IMR-90 (cell line): ENCODE measurements at regions not wholly inside any gene's neighbourhood (a gene's known extent, or its start where the extent isn't known, plus 50 kb on each side); places are given as distances from the start of the nearest gene placed in this dataset.
A peak's percentile ranks its signal among the peaks of the same experiment; 100 is the strongest.

ENCODE experiments used
- ATAC-seq: fragments of 200-7000 bp; cut with Tn5 transposase; 2 replicates; pipeline ENCODE4 v1.9.1; 2020; ENCODE audit warnings: low read depth, mild to moderate bottlenecking, moderate library complexity
- BruUV-seq: library from RNA; stranded (reverse); fragments of 400-500 nt; replicated peaks from 2 replicates; lab custom pipeline; 2021; lab: Mats Ljungman, UMichigan
- CTCF ChIA-PET: fragments of 300-600 bp; formaldehyde crosslinking; extraction: SDS; loops from one replicate; lab custom pipeline; 2021; ENCODE audit warnings: antibody characterized with exemption; lab: Yijun Ruan, JAX
- POLR2A ChIA-PET: fragments of 300-600 bp; sonication (Branson Sonifier 250); formaldehyde crosslinking; loops from one replicate; lab custom pipeline; 2022; ENCODE audit warnings: antibody characterized with exemption; ENCODE audit not compliant: unreplicated experiment; lab: Charles Lee
- DNase-seq: peaks from one replicate; pipeline ENCODE4 v3.0.0; 2013
- H2AFZ ChIP-seq: replicated peaks from 2 replicates; pipeline ENCODE3; 2013; ENCODE audit warnings: low read length, mild to moderate bottlenecking; ENCODE audit not compliant: poor library complexity
- H2AK5ac ChIP-seq: 2 replicates; pipeline ENCODE4 v1.6.1; 2013; ENCODE audit warnings: low read depth, low read length, inconsistent platforms
- H2AK9ac ChIP-seq: replicated peaks from 2 replicates; pipeline ENCODE3; 2013; ENCODE audit warnings: mild to moderate bottlenecking, low read depth, low read length, moderate library complexity; ENCODE audit not compliant: poor library complexity
- H2BK120ac ChIP-seq: 2 replicates; pipeline ENCODE4 v1.6.1; 2013; ENCODE audit warnings: low read depth, low read length, inconsistent platforms
- H2BK15ac ChIP-seq: 3 replicates; pipeline ENCODE4 v1.6.1; 2013; ENCODE audit warnings: low read depth, low read length, inconsistent platforms
- H2BK20ac ChIP-seq: 2 replicates; pipeline ENCODE4 v1.6.1; 2013; ENCODE audit warnings: low read depth, mild to moderate bottlenecking, inconsistent platforms, low read length, moderate library complexity
- H2BK5ac ChIP-seq: 2 replicates; pipeline ENCODE4 v1.6.1; 2013; ENCODE audit warnings: mild to moderate bottlenecking, low read depth, low read length, inconsistent platforms; ENCODE audit not compliant: poor library complexity, severe bottlenecking
- H3K14ac ChIP-seq: replicated peaks from 2 replicates; pipeline ENCODE4 v1.6.1; 2013; ENCODE audit warnings: low read depth, low read length, inconsistent platforms
- H3K18ac ChIP-seq: 2 replicates; pipeline ENCODE4 v1.6.1; 2013; ENCODE audit warnings: low read depth, low read length, control low read depth
- H3K23ac ChIP-seq: 2 replicates; pipeline ENCODE4 v1.6.1; 2013; ENCODE audit warnings: low read depth, low read length, inconsistent platforms
- H3K27ac ChIP-seq: 2 replicates; pipeline ENCODE4 v1.5.1; 2013; ENCODE audit warnings: mild to moderate bottlenecking, control low read depth, low read length; ENCODE audit not compliant: insufficient read depth
- H3K27me3 ChIP-seq: 2 replicates; pipeline ENCODE4 v1.6.1; 2013; ENCODE audit warnings: low read length; ENCODE audit not compliant: control insufficient read depth, insufficient read depth
- H3K36me3 ChIP-seq: 2 replicates; pipeline ENCODE4 v1.6.1; 2013; ENCODE audit warnings: low read length, mixed read lengths; ENCODE audit not compliant: control insufficient read depth, insufficient read depth
- H3K4ac ChIP-seq: 2 replicates; pipeline ENCODE4 v1.6.1; 2013; ENCODE audit warnings: low read depth, low read length, inconsistent platforms
- H3K4me1 ChIP-seq: 2 replicates; pipeline ENCODE4 v1.6.1; 2013; ENCODE audit warnings: low read length, mixed read lengths; ENCODE audit not compliant: control insufficient read depth, insufficient read depth
- H3K4me2 ChIP-seq: 2 replicates; pipeline ENCODE4 v1.6.1; 2013; ENCODE audit warnings: low read depth, mild to moderate bottlenecking, control low read depth, low read length, moderate library complexity
- H3K4me3 ChIP-seq: 2 replicates; pipeline ENCODE4 v1.5.1; 2013; ENCODE audit warnings: low read depth, mild to moderate bottlenecking, control low read depth, low read length, moderate library complexity; ENCODE audit not compliant: insufficient read depth
- H3K56ac ChIP-seq: 2 replicates; pipeline ENCODE4 v1.6.1; 2013; ENCODE audit warnings: low read length, inconsistent platforms; ENCODE audit not compliant: insufficient read depth; ENCODE audit errors: extremely low read depth
- H3K79me1 ChIP-seq, 2 experiments: 2 replicates each; pipeline ENCODE4 v1.6.1; 2013; ENCODE audit warnings: low read length in 2 of 2, inconsistent platforms in 1 of 2, low read depth in 1 of 2
- H3K9ac ChIP-seq: 2 replicates; pipeline ENCODE4 v1.6.1; 2013; ENCODE audit warnings: low read depth, low read length, control low read depth
- H3K9me1 ChIP-seq: 2 replicates; pipeline ENCODE4 v1.6.1; 2013; ENCODE audit warnings: low read length, inconsistent platforms; ENCODE audit not compliant: insufficient read depth
- H3K9me3 ChIP-seq: 2 replicates; pipeline ENCODE4 v1.6.1; 2013; ENCODE audit warnings: low read length; ENCODE audit not compliant: control insufficient read depth, insufficient read depth
- H4K20me1 ChIP-seq: 2 replicates; pipeline ENCODE4 v1.6.1; 2013; ENCODE audit warnings: low read length, inconsistent platforms; ENCODE audit not compliant: insufficient read depth
- H4K5ac ChIP-seq: 2 replicates; pipeline ENCODE4 v1.6.1; 2013; ENCODE audit warnings: mild to moderate bottlenecking, low read depth, low read length, control low read depth
- H4K8ac ChIP-seq, 2 experiments: 2 replicates each; pipeline ENCODE4 v1.6.1; 2013; ENCODE audit warnings: low read depth in 2 of 2, low read length in 2 of 2, control low read depth in 1 of 2, inconsistent platforms in 1 of 2
- H4K91ac ChIP-seq: 2 replicates; pipeline ENCODE4 v1.6.1; 2013; ENCODE audit warnings: low read depth, low read length, inconsistent platforms; ENCODE audit not compliant: insufficient read depth
- CEBPB ChIP-seq: IDR thresholded peaks from 2 replicates; pipeline ENCODE4 v1.6.1; 2012; ENCODE audit warnings: low read depth, low read length, improper control_type of control experiment
- CHD1 ChIP-seq: IDR thresholded peaks from 2 replicates; pipeline ENCODE4 v1.6.1; 2012; ENCODE audit warnings: low read depth, low read length, improper control_type of control experiment
- CTCF ChIP-seq: conservative IDR thresholded peaks from 2 replicates; pipeline ENCODE4 v1.5.1; 2012; ENCODE audit warnings: mild to moderate bottlenecking, low read depth, low read length, improper control_type of control experiment
- ELK1 ChIP-seq: fragments of 150-350 bp; IDR thresholded peaks from 2 replicates; pipeline ENCODE4 v1.6.1; 2016; ENCODE audit warnings: low read depth, mild to moderate bottlenecking, low read length, moderate library complexity, borderline replicate concordance
- FOS ChIP-seq: fragments of 150-350 bp; IDR thresholded peaks from 2 replicates; pipeline ENCODE4 v1.6.1; 2016; ENCODE audit warnings: low read depth, low read length
- MAFK ChIP-seq: IDR thresholded peaks from 2 replicates; pipeline ENCODE4 v1.6.1; 2012; ENCODE audit warnings: low read depth, low read length, improper control_type of control experiment
- MAZ ChIP-seq: IDR thresholded peaks from 2 replicates; pipeline ENCODE4 v1.6.1; 2012; ENCODE audit warnings: low read depth, mild to moderate bottlenecking, low read length, improper control_type of control experiment, moderate library complexity, borderline replicate concordance
- MXI1 ChIP-seq: IDR thresholded peaks from 2 replicates; pipeline ENCODE4 v1.6.1; 2012; ENCODE audit warnings: low read depth, mild to moderate bottlenecking, low read length, moderate library complexity, borderline replicate concordance
- NFE2L2 ChIP-seq: fragments of 150-350 bp; IDR thresholded peaks from 2 replicates; pipeline ENCODE4 v1.6.1; 2016; ENCODE audit warnings: low read depth, mild to moderate bottlenecking, low read length
- POLR2A ChIP-seq: IDR thresholded peaks from 2 replicates; pipeline ENCODE4 v1.6.1; 2012; ENCODE audit warnings: mild to moderate bottlenecking, low read depth, low read length
- RAD21 ChIP-seq: IDR thresholded peaks from 2 replicates; pipeline ENCODE4 v1.6.1; 2012; ENCODE audit warnings: low read length, improper control_type of control experiment
- RCOR1 ChIP-seq: IDR thresholded peaks from 2 replicates; pipeline ENCODE4 v1.6.1; 2012; ENCODE audit warnings: mild to moderate bottlenecking, low read length, improper control_type of control experiment; ENCODE audit not compliant: insufficient replicate concordance
- RFX5 ChIP-seq: IDR thresholded peaks from 2 replicates; pipeline ENCODE4 v1.8.0; 2012; ENCODE audit warnings: low read depth, mild to moderate bottlenecking, low read length, moderate library complexity
- SMC3 ChIP-seq: fragments of 150-350 bp; IDR thresholded peaks from 2 replicates; pipeline ENCODE4 v1.6.1; 2016; ENCODE audit warnings: low read depth, mild to moderate bottlenecking, antibody characterized with exemption, low read length, moderate library complexity
- USF2 ChIP-seq: fragments of 150-350 bp; IDR thresholded peaks from 2 replicates; pipeline ENCODE4 v1.6.1; 2017; ENCODE audit warnings: mild to moderate bottlenecking, antibody characterized with exemption, low read length, low read depth
- WGBS, 2 experiments: methylation state at CpG; one replicate each; pipeline versions ENCODE4 v1.1.5 to v1.1.7; 2013; ENCODE audit warnings: missing lambda C conversion rate in 2 of 2; ENCODE audit not compliant: insufficient read length in 1 of 2; ENCODE audit errors: extremely low coverage in 2 of 2; 5-methylcytosine and 5-hydroxymethylcytosine counted together
- dilution Hi-C: fragments of 300-500 bp; cut with HindIII; formaldehyde crosslinking; loops from one replicate; pipeline ENCODE4 v1.14.3; 2018; ENCODE audit warnings: low sequenced_read_pairs; ENCODE audit not compliant: unreplicated experiment
- in situ Hi-C: fragments of 300-500 bp; cut with MboI; formaldehyde crosslinking; loops from 3 replicates; pipeline ENCODE4 v1.14.3; 2019; ENCODE audit warnings: low sequenced_read_pairs, inconsistent platforms, mixed read lengths
- intact Hi-C: fragments of 100-400 bp; cut with micrococcal nuclease; formaldehyde crosslinking; loops from 2 replicates; pipeline ENCODE4 v1.10.0; 2022

GRCh38 chr12:89848732-89849131, 140.1 kb upstream of the ATP2B1 start:
- Histone ChIP-seq H3K27ac (no peak overlapping the region), H4K8ac (no peak overlapping the region; a peak in 1 of 4 replicates), H3K27me3 (no peaks in the 10 kb centered on the region; the same call in 1 of the 2 replicates), H3K4me3 (no peak overlapping the region), H3K4me2 (no peak overlapping the region), H2BK120ac (no peak overlapping the region), H4K5ac (no peak overlapping the region), H3K9ac (no peak overlapping the region), H4K91ac (no peak overlapping the region), H3K4ac (no peak overlapping the region), H3K9me1 (no peaks in the 10 kb centered on the region; the same call in 1 of the 2 replicates), H3K23ac (no peak overlapping the region), H3K56ac (no peak overlapping the region), H3K18ac (no peak overlapping the region), H3K79me1 (no peaks in the 10 kb centered on the region), H2BK15ac (no peak overlapping the region; the same call in 2 of the 3 replicates), H2AK9ac (no peak overlapping the region), H3K4me1 (no peaks in the 10 kb centered on the region), H3K14ac (no peak overlapping the region), H2BK5ac (no peak overlapping the region), H4K20me1 (no peaks in the 10 kb centered on the region), H3K9me3 (no peaks in the 10 kb centered on the region), H2BK20ac (no peak overlapping the region), H2AK5ac (0 out of 2 replicates have a peak overlapping the region, but pooled peaks have one; percentile 7), H3K36me3 (no peaks in the 10 kb centered on the region), H2AFZ (peak overlapping the region; percentile 73)
- intact Hi-C loops: no loop called here
- no TSS peak for BruUV-seq
- CTCF ChIA-PET: interaction anchor here (0.9 kb wide), 1 partner anchor 10 kb away, joined by 3 read pairs; no protein-coding TSS in a partner anchor
- POLR2A ChIA-PET: no interaction called here
- WGBS, 2 experiments: 45% methylated on average over 5 of the region's 8 CpGs; no CpG with 5 or more reads in 1 of the 2 experiments
- dilution Hi-C loops: no loop called here
- TF ChIP-seq CEBPB (no peak), POLR2A (no peak), MAZ (no peak), CHD1 (no peak), FOS (no peak), SMC3 (no peak), NFE2L2 (no peak), RCOR1 (no peak), USF2 (no peak), RAD21 (no peak), CTCF (no peak), MXI1 (no peak), MAFK (no peak), RFX5 (no peak), ELK1 (no peak)
- no peak for ATAC-seq
- in situ Hi-C loops: no loop called here
- DNase-seq: no peak
